CD4-positive, alpha-beta T cell treated with Interleukin-17A for 4 hours (primary cell): ENCODE measurements at regions not wholly inside any gene's neighbourhood (a gene's known extent, or its start where the extent isn't known, plus 50 kb on each side); places are given as distances from the start of the nearest gene placed in this dataset.
"Not testable (repeated sequence)": the region's sequence is repeated elsewhere in the genome, so short reads cannot be mapped to it uniquely, and the experiment has no call there.

ENCODE experiments used
- DNase-seq: peaks from one replicate; pipeline ENCODE4 v3.0.0-alpha.2; 2020; ENCODE audit warnings: mixed read lengths

DNA sequence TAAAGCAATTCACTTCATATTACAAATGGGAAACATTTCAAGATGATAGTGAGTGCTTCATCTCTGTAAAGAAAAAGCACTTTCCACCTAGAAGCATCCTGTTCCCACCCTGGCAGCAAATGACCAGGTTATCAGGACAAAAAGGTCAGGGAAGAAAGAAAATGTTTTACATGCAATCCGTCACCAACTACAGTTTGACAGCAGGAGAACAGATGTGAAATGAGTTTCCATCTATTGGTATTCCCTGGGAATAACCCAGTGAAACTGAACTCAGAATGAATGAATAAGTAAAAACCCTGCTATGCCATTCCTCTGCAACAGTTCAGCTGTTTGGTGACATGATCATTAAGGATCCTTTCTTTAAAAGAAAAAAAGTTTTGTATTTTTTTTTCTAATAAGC lies 67.6 kb downstream of the HTR1A start:
- no peak for DNase-seq

DNA sequence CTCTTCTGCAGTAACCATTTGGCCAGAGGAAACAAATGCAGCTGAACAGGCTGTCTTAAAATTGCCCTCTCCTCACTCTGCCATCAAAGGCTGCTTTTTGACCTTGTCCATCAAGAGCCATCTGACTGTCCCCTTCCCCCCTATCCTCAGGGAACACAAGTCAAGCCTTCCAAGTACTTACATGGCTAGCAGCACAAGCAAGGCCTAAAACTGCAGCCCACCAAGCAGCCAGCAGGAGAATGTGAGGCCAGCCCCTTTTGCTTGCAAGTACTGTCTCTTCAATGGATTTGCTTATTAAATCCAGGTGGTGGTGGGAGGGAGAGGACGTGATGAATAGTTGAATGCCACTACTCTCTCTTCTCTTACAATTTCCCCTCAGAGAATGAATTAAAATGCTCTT lies 83.5 kb downstream of the HTR1A start:
- DNase-seq = no peak

DNA sequence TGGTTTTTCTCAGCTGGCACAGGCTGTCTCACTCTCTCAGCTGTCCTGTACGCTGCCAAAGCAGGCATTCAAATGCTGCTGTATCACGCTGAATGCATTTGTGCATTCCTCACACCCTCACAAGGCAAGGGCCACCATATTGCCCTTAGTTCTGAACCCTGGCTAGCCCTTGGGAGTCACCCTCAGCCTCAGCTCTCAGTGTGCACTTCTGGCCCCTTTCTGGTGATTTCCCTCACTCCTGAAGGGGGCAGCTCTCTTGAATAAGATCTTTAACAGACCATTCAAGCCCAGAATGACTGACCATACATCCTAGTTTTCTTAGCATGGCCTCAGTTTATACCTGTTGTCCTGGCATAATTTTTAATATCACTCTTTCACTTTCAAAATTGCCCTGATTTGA lies 84.3 kb downstream of the HTR1A start:
- no peak for DNase-seq

DNA sequence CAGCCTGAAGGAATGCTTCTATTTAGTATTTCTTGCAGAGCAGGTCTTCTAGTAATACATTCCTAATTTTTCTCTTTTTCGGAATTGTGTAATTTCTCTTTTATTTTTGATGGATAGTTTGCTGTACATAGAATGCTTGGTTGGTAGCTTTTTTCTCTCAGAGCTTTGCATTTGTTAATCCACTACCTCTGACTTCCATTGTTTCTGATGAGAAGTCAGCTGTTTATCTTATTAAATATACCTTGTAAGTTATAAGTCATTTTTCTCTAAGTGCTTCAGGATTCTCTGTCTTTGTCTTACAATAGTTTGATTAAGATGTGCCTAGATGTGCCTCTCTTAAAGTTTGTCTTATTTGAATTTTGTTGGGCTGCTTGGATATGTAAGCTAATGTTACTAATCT lies 101.9 kb downstream of the HTR1A start:
- DNase-seq = no peak

DNA sequence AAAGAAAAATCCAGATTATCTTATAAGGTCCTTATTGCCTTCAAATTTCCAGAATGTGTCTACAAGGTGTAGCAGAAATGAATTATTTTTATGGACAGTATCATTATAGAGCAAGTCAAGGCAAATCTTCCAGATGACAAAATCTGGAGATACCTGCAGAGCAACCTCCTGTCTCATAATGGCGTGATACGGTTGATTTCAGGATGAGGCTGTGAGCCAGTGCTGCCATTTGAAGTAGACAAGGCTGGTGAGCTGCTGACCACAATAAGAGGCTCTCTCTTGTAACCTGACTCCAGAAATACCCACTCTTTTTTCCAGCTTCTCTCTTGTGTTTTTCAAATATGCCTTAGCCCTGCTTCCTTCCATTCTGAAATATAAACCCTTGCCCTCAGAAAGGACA lies 108.2 kb downstream of the HTR1A start:
- DNase-seq = no peak

DNA sequence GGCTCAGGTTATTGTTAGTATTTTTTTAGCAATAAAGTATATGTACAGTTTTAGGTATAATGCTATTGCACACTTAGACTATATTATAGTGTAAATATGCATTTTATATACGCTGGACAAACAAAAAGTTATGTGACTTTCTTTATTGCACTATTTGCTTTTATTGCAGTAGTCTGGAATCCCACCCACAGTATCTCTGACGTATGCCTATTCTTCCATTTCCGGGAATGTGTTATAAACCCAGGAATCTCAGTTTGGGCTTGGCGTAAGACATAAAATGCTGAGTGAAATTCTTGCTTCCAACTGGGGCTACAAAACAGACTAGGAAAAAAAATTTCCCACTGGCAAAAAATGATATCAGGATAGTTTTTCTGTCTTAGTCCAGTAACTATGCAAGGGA lies 119.1 kb downstream of the HTR1A start:
- no peak for DNase-seq

DNA sequence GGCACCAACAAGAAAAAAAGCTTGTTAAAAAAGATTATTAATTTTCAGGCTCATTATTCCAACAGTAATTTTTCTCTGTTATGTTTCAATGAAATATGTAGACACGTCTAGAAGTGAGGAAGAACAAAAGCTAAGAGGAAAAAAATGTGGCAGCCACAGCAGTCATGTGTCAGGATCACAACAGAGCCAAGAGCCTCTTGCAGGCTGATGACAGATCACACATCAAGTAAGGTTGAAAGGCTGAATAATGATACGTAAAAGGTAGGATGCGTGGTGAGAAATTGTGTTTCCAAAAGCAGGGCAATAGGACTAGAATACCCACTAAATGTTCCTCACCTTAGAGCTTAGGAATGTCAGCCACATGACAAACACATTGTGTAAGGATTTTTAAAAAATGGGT lies 124.8 kb downstream of the HTR1A start:
- no peak for DNase-seq

DNA sequence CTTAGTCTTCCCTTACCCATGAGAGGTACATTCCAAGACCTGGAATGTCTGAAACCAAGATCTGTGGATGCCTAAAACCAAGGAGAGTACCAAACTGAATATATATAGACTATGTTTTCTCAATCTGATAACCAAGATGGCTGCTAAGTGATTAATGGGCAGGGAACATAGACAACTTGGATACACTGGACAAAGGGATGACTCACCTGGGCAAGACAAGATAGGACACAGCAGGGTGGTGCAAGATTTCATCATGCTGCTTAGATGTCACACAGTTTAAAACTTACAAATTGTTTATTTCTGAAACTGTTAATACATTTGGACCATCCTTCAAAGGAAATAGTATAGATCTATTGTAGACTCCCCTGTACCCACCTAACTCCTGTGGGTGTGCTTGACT lies 130.9 kb downstream of the HTR1A start:
- no peak for DNase-seq

DNA sequence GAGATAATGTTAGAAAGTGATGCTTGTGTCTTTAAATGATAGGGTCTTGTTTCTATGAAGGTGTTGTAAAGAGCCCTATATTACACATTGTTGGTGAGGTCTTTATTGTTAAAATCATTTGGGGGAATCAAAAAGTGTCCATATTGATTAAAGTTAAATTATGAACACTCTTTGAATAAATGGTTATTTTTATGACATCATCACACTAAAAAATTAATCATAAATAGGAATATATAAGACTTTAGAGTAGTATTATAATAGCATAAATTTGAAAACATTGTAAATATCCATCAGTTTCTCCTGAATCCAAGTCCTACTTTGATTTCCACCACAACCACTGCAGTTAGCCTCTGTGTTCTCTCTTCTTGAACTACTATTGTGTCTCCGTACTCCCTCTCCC lies 136.3 kb downstream of the HTR1A start:
- no peak for DNase-seq

DNA sequence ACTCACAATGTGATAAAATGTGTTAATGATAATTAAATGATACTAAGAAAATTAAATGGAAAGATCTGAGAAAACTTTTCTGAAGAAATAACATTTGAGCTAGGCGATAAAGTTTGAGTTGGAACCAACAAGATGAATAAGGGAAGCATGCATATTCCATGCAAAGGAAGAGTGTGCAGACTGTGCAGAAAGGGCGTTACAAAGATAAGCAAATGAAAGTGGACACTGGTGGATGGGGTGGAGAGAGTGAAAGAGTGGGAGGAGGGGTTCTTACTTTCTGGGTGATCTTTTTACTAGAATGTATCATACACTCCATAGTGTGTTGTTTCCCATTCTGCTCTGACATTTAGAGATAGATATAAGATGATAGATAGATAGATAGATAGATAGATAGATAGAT lies 138.7 kb downstream of the HTR1A start:
- DNase-seq = no peak

DNA sequence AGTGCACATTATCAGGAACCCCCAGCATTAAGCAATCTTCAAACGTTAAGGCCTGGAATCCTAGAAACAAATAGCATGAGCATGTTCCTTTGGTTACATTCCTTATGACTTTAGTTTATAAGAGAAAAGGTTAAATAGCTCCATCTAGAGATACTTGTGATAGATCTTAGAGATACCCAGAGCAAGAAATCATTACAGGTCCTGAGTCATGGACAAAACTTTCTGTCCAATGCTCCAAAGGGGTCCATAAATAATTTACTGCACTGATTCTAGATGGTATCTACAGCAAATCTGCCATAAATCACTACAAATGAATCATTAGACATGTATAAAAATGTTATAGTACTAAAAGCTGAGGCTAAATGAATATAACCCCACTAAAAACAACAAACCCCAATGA lies 139.6 kb downstream of the HTR1A start:
- DNase-seq = no peak

DNA sequence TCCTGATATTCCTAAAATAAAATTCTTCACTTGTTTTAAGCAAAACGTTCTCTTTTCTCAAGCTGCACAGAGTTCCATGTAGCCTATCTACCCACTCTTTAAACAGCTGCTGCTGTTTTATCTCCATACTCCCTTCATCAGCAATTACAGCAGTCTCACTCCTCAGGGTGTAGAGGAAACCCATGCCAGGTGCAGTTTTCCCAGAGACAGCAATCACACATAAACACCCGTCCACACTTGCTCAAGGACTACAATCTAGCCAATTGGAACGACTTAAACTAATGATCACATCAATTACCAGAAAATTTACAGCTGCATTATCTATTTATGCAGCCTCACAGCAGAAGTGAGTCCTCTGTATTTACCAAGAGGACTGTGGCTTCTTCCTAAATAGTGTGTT lies 141.7 kb downstream of the HTR1A start:
- DNase-seq = no peak

DNA sequence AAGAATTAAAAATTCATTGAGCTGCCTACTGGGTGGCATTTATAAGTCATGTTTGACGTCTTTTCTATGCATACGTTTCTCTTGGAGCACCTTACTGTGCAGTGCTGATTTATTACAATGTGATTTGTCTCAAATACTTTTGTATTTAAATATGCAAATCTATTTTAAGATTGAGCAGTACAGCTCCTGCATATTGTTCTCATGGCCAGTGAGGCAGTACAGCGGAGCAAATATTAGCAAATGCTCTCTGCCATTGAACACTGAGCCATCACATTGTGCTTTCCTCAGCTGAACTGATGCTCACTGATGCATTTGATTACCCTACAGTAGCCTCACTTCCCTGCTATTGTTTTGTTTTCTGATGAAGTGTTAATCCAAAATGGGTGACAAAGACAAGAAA lies 149.6 kb downstream of the HTR1A start:
- no peak for DNase-seq

DNA sequence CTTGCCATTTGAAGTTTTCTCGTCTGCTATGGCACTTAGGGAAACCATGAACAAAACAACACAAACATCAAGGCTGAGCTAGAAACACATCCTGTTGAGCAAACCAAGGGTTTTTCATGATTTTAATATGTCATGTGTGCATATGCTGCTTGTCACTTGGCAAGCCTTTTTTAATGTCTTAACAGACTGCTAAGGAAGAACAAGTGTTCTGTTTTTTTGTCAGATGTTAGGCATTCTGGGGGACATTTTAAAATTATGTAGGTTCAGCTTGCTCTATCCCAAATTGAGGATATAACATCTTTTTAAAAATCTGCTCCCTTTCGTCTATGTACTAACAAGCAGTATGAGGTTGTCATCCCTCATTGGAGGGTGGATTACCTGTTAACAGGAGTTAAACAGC lies 150.3 kb downstream of the HTR1A start:
- DNase-seq = no peak

DNA sequence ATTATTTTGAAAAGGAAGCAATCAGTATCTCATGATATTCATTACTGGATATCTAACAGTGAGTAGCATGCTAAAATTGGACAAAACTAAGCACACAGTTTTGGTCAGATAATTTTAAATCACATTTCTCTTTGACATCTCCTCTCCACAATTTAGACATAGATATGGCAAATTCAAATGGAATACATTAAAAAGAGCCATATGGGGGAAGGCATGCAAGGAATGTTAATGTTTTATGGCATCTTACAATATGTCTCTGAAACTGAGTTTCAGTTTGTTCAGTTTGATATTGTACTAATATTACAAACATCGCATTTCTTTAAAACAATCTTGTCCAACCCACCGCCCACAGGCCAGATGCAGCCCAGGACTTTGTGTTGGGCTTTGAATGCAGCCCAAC lies 151.0 kb downstream of the HTR1A start:
- DNase-seq = no peak

DNA sequence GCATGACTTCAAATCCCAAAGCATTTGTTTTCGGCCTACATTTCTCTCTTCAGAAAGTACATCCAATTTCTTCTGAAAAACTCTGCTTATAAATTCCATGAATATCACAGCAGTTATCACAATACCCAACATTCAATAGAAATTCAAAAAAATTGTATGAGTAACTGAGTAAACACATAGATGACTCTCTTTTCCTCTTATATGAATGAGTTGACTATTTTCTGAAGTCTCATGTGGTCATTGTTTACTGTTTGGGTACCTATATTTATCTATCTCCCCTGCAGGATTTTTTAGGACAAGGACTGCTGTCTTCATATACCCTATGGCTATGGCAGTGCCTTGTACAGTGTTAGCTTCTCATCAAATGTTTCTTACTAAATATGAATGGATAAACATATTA lies 157.1 kb downstream of the HTR1A start:
- DNase-seq = no peak

DNA sequence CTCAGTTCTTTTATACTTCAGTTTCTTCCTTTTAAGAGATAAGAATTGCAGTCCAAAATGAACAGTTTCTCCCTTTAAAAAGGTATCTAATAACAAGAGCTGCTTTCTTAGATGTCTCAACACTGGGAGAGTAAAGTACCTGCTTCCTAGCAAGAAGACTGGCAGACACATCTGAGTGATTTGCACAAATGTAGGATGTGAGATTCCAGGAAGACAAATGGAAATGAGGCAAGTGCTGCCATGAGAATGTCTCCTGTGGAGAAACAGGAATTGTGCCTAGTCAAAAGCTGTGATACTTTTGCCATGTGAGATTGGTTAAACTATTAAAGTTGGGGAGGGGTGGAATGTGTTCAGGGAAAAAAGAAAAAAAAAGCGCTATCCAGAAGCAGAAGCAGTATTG lies 159.1 kb downstream of the HTR1A start:
- no peak for DNase-seq

DNA sequence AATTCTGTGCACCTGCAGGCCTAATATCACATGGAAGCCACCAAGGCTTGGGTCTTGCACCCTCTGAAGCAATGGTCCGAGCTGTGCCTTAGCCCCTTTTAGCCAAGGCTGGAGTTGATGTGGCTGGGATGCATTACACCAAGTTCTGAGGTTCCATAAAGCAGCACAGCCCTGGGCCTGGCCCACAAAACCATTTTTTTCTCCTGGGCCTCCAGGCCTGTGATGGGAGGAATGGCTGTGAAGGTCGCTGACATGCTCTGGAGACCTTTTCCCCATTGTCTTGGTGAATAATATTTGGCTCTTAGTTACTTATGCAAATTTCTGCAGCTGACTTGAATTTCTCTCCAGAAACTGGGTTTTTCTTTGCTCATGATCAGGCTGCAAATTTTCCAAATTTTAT lies 167.3 kb downstream of the HTR1A start:
- no peak for DNase-seq

DNA sequence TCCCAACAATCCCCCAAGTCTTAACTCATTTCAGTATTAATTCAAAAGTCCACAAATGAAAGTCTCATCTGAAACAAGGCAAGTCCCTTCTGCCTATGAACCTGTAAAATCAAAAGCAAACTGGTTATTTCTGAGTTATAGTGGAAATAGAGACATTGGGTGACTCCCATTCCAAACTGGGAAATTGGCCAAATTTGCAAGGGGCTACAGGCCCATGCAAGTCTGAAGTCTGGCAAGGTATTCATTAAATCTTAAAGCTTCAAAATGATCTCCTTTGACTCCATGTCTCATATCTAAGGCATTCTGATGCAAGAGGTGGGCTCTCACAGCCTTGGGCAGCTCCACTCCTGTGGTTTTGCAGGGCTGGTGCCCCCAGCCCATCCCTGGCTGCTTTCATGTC lies 167.9 kb downstream of the HTR1A start:
- DNase-seq = no peak

DNA sequence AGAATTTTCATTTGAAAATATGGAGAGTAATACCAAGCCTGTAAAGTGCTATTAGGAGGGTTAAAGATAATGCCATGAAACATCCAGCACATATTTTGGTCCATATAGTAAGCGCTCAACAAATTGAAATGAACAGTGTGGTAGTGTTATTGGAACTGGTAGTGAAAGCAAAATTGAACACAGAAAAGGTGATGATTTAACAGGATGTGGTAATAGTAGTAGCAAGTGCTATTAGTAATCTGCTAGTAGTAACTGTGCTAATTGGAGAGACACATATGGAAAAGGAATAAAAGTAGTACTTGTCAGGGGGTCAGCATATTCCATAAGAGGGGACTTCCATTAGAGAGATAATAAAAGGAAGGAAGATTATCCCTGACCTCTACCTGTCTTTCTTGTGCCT lies 187.3 kb downstream of the HTR1A start:
- no peak for DNase-seq

DNA sequence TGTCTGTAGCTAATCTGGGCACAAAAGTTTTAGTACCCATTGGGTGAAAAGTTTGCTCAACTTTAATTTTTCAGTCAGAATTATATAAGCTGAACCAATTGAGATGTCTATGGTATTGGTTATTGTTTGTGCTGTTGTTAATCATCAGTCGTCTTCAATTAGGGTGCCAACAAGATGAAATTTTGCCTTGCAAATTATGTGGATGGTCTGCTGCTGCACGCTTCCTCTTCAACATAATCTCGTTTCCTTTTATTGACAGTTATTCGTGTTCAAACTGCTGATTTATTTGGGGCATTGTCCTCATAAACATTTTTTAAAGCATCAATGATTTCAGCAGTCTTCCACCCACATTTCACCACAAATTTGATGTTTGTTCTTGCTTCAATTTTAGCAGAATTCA lies 194.0 kb downstream of the HTR1A start:
- no peak for DNase-seq

DNA sequence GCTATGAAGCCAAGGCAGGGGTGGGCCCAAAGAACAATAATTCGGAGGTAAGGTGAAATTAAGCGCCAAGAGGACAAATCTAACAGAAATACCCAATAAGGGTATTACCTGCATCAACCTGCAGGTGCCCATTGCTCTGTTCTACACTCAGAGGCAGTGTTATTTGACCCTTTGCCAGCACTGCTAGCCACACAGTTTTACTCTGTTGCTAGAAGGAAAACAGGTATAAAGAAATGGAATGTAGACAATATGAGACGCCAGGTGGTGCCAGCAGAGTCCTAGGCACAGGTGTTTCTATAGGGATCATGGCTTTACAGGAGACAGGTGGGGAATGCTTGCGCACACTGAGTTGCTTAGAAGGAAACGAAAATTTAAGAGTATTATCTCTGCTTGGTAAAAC lies 201.3 kb downstream of the HTR1A start:
- DNase-seq = no peak

DNA sequence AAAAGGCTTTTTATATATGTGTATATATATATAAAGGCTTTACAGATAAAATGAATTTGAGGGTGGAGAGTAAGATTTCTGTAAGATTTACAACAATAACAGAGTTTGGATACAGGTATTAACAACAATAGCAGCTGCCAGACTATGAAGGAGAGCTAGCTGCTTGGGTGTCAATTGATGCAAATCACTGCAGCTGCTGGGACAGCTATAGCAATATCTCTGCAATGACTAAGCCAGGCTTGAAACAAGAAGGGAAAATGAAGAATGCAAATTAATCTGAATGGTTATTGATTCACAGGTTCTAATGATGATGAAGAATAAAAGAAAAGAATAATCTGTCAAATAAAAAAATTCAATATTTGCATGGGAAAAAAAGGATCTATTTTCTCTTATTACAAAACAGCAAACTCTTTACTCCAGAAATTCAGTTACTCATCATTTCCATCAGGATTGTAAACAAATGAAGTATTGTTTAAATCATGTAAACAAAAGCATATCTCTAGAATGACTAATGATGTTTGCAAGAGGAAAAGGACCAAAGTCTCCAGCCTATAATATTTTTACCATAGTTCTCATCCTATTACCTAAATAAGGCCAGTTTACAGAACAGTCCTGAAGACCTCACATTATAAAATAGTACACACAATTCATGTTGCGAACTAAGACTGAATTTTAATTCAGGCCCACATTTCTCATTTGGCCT lies 219.0 kb downstream of the HTR1A start:
- no peak for DNase-seq

DNA sequence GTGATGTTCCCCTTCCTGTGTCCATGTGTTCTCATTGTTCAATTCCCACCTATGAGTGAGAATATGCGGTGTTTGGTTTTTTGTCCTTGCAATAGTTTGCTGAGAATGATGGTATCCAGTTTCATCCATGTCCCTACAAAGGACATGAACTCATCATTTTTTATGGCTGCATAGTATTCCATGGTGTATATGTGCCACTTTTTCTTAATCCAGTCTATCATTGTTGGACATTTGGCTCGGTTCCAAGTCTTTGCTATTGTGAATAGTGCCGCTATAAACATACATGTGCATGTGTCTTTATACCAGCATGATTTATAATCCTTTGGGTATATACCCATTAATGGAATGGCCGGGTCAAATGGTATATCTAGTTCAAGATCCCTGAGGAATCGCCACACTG lies 229.4 kb downstream of the HTR1A start:
- not testable (repeated sequence) for DNase-seq

DNA sequence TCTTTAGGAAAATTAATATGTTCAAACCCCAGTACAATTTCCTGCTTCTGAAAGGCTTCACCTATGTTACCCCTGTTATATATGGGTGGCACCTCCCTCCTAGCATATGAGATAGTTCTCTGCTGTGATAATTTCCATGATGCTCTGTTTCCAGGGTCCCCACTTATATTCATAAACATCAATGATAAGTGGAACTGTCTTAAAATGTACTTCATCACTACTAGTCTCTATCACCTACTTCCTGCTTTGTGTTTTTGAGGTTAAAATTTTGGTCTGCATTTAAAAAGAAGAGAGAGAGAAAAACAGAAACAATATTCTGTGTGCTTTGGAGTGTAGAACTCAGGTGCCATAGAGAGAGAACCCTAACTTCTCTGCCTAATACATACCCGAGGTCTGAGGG lies 234.7 kb downstream of the HTR1A start:
- no peak for DNase-seq

DNA sequence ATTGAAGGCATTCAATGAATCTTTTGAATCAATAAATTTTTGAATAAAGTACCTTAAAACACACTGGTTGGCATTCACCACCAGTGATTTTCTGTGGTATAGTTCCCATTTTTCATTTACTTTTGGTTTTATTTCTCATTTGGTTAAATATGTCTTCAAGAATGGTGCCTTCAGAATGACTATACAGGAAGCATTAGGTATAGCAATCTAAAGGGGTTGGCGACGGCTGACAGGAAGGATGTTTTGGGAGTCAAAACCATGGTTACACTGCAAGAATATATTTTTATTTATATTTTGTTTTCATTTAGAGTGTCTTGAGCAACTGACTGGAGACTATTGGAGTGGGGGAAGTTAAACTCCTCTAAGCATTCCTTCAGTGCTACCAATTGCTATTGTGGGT lies 235.7 kb downstream of the HTR1A start:
- DNase-seq = no peak
